ENCODE measurements at regions not wholly inside any gene's neighbourhood (a gene's known extent, or its start where the extent isn't known, plus 50 kb on each side); places are given as distances from the start of the nearest gene placed in this dataset.
"Not testable (repeated sequence)": the region's sequence is repeated elsewhere in the genome, so short reads cannot be mapped to it uniquely, and the experiment has no call there.

DNA sequence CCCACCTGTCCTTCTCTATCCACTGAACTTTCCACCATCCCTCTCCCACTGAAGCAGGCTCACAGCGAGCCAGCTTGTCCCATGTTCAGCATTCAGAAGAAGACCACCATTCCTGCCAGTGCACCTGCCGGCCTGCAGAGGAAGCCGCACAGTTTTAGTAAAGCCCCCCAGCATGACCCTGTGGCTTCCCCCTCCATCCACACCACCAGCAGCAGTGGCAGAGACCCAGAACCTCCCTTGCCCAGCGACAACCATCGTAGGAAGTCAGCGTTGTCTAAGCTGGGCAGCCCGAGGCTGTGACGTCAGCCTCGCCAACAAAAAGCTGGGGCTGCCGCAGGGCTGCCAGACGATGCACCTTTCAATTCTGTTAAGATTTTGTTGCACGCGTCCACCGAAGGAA lies 66.6 kb upstream of the TAMM41 start:
- no peak overlapping the region for H3K4me3 ChIP-seq (ENCODE audit: low read depth, low read length)
- TF ChIP-seq, protein P1, sequence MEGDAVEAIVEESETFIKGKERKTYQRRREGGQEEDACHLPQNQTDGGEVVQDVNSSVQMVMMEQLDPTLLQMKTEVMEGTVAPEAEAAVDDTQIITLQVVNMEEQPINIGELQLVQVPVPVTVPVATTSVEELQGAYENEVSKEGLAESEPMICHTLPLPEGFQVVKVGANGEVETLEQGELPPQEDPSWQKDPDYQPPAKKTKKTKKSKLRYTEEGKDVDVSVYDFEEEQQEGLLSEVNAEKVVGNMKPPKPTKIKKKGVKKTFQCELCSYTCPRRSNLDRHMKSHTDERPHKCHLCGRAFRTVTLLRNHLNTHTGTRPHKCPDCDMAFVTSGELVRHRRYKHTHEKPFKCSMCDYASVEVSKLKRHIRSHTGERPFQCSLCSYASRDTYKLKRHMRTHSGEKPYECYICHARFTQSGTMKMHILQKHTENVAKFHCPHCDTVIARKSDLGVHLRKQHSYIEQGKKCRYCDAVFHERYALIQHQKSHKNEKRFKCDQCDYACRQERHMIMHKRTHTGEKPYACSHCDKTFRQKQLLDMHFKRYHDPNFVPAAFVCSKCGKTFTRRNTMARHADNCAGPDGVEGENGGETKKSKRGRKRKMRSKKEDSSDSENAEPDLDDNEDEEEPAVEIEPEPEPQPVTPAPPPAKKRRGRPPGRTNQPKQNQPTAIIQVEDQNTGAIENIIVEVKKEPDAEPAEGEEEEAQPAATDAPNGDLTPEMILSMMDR (IDR thresholded peaks at IDR 0.05; ENCODE audit: low read depth, low read length) = no peak

DNA sequence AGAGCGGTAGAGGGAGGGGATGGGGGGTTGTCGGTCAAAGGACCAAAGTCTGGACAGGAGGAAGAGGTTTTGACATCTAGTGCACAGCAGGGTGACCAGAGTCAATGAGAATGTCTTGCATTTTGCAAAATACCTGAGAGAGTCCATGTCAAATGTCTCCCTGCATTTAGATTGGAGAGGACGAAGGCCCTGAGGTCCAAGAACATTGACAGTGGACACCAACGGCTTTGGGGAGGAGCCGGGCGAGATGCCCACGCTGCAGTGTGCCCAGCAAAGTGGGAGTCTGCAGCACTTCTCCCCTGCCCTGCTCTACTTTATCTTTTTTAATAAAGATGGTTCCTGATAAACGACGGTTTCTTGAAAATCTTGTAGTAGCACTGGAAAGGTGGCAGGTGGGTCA lies 67.4 kb upstream of the TAMM41 start:
- TF ChIP-seq, protein P1 (IDR thresholded peaks at IDR 0.05; ENCODE audit: low read depth, low read length) = no peak
- no peak overlapping the region for H3K4me3 ChIP-seq (ENCODE audit: low read depth, low read length)

DNA sequence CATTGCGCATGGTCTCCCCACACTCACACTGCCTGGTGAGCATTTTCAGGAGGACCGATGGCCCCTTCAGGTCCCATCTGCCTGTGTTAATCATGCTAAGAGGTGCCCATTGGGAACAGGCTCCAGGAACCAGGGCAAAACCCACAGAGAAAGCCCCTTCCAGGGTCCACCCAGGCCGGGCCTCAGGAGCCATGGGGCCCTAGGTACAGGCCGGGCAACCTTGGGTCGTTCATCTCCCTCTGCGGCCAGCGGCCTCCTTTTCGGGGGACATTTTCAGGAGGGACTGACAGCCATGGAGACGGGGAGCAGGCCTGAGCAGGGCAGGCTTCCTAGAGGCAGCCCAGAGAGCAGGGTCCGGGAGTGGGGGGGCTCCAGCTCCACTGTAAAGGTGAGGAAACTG lies 68.0 kb upstream of the TAMM41 start:
- TF ChIP-seq, protein P1 (IDR thresholded peaks at IDR 0.05; ENCODE audit: low read depth, low read length) = no peak
- H3K4me3 ChIP-seq (ENCODE audit: low read depth, low read length) = no peak overlapping the region

DNA sequence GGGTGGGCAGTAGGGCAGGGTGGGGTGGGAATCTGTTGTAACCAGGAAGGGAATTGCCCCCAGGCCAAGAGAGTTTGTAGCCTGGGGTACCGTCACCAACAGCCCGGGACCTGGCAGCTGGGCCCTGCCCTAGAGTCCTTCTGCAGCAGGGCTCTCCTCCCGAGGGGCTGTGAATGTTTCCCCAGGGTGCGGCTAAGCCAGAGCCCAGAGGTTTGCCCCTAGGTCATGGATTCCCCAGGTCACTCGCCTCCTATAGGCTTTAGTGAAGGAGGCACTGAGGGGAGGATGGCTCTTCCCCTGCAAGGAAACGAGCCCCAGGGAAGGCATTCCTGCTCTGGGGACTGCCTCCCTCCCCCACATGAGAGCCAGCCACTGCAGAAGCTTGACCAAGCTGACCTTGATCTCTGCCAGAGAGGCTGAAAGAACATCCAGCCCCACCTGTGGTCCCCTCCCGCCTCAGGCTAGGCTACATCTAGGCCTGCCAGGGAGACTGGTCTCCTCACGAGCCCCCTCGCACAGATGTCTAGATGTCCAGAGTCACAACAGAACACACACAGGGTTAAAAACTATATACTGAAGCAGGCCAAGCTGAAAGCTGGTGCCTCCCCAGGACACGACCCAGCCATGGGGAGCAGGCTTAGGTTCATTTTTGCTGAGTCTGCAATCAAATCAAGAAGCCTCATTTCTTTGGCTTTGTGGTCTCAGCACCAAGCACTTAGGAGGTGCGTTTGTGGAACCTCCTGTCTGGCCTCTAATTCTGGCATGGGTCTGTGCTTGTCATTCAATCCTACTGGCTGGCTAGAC lies 69.1 kb upstream of the TAMM41 start:
- TF ChIP-seq, protein P1 (IDR thresholded peaks at IDR 0.05; ENCODE audit: low read depth, low read length) = no peak
- no peak overlapping the region for H3K4me3 ChIP-seq (ENCODE audit: low read depth, low read length)

DNA sequence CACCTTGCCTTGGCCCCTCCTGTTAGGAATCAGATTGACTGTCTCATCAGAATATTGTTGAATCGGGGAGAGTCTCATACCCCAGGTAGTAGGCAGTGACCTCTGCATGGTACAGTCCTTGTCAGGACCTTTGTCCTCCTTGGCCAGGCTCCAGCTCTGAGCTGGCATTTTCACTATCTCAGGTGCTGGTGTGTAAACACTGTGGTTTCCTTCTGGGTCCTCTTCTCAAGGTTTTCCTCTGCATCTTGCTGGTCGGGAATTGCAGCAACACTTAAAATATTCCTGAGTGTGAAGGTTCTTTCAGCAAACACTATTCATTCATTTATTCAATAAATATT lies 69.7 kb upstream of the TAMM41 start:
- not testable (repeated sequence) for H3K4me3 ChIP-seq (ENCODE audit: low read depth, low read length)

DNA sequence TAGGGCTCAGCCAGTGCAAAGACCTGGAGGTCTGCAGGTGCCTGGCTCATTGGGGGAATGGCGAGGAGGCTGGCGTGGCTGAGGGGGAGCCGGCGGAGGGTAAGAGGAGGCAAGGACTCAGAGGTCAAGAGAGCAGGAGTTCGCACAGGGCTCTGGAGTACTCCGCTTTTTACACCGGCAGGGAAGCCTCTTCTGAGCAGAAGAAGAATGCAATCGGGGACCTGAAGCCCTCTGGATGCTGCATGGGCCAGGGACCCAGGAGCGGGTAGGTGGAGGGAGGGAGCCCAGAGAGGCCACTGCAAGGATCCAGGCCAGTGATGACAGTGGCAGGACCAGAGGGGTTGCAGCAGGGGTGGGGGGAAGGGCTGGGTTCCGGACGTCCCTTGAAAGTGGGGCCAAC lies 70.4 kb upstream of the TAMM41 start:
- TF ChIP-seq, protein P1 (IDR thresholded peaks at IDR 0.05; ENCODE audit: low read depth, low read length) = no peak
- H3K4me3 ChIP-seq (ENCODE audit: low read depth, low read length) = no peak overlapping the region

DNA sequence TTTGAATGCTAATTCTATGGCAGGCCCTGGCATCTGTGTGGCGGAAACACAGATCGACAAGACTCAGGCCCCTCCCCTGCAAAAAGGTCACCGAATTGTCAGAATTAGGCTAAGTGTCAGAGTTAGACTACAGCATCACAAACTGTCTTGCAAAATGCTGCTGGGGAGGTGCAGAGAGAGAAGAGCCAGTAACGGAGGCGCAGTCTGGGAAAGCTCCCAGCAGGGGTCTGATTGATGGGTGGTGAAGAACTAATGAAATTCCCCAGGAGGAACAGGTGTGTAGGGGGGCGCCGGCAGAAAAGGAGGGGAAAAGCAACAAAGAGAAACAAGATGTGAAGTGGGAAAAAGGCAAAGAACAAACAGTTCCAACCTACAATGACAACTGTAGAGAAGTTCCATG lies 72.7 kb upstream of the TAMM41 start:
- TF ChIP-seq, protein P1 (IDR thresholded peaks at IDR 0.05; ENCODE audit: low read depth, low read length) = no peak

DNA sequence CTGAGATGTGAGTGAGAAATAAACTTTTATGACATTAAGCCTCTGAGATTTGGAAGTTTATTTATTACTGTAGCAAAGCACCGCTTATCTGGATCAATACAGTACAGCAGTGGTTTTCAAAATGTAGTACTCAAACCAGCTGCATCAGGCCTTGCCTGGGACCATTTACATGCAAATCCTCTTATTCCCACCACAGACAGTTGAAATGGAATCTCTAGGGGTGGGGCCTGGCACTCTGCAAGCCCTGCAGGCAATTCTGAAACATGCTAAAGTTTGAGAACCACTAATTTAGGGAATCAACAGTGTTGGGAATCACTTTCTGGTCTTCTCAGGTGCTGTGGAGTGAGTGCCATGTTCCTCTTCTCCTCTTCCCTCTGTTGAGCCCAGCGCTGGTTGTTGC lies 77.8 kb upstream of the TAMM41 start:
- TF ChIP-seq, protein P1 (IDR thresholded peaks at IDR 0.05; ENCODE audit: low read depth, low read length) = no peak
- H3K4me3 ChIP-seq (ENCODE audit: low read depth, low read length) = no peak overlapping the region

More for the DNA sequence above, 72.7 kb upstream of the TAMM41 start:
- H3K4me3 ChIP-seq (ENCODE audit: low read depth, low read length) = no peak overlapping the region
